C4-2B (cell line): ENCODE measurements at regions not wholly inside any gene's neighbourhood (a gene's known extent, or its start where the extent isn't known, plus 50 kb on each side); places are given as distances from the start of the nearest gene placed in this dataset.

Experiments used
- ZFX ChIP-seq: fragments of 450-650 bp; IDR thresholded peaks from 2 replicates; pipeline ENCODE4 v1.6.1; 2017
- TF ChIP-seq, protein P1 (sequence below): fragments of 450-650 bp; conservative IDR thresholded peaks from 2 replicates; pipeline ENCODE4 v1.5.1; 2017; ENCODE audit warnings: mild to moderate bottlenecking

DNA sequence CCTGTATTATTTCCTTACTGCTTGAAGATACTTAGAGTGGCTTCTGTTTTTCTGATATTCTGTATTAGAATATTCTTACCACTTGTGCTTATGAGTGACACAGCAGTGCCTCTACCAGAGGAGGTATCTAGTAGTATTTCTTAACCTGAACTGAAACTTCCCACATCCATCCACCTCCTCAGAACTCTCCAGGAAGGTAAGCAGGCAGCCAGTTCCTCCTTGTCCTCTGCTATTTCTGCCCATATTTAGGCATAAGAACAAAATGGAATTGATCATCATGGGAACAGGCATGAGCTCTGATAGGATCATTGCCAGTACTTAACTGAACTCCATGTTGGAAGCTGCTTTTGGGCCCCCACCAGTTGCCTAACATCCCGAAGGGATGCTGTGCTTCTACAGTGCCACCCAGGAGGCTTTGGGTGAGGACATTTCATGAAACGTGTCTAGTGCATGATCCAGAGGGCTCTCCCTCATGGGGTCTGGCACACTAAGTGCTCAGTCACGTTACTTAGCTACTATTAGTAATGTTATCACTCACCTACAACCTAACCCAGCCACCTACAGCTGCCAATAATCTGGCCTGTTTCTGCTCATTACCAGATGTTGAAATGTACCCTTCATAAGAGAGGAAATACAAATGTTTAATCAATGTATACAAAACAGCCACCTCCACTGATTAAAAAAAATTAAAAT, 520.7 kb downstream of the EIPR1 start:
- TF ChIP-seq, protein P1, sequence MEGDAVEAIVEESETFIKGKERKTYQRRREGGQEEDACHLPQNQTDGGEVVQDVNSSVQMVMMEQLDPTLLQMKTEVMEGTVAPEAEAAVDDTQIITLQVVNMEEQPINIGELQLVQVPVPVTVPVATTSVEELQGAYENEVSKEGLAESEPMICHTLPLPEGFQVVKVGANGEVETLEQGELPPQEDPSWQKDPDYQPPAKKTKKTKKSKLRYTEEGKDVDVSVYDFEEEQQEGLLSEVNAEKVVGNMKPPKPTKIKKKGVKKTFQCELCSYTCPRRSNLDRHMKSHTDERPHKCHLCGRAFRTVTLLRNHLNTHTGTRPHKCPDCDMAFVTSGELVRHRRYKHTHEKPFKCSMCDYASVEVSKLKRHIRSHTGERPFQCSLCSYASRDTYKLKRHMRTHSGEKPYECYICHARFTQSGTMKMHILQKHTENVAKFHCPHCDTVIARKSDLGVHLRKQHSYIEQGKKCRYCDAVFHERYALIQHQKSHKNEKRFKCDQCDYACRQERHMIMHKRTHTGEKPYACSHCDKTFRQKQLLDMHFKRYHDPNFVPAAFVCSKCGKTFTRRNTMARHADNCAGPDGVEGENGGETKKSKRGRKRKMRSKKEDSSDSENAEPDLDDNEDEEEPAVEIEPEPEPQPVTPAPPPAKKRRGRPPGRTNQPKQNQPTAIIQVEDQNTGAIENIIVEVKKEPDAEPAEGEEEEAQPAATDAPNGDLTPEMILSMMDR, result no peak
- no peak for TF ChIP-seq ZFX
